Upper lobe of left lung (tissue), 6 donors: ENCODE measurements at regions not wholly inside any gene's neighbourhood (a gene's known extent, or its start where the extent isn't known, plus 50 kb on each side); places are given as distances from the start of the nearest gene placed in this dataset.

Source experiments
- ATAC-seq, 2 donors: fragments of 200-7000 bp; cut with Tn5 transposase; one replicate each; pipeline ENCODE4 v1.9.1; 2022; ENCODE audit warnings: mild to moderate bottlenecking in 2 of 2, moderate library complexity in 2 of 2; ENCODE audit not compliant: low FRiP score in 2 of 2
- DNase-seq, 2 donors: peaks; one replicate each; pipeline ENCODE4 v3.0.0-alpha.2; 2019 to 2020
- H3K27ac ChIP-seq, 4 donors: fragments of 200-600 bp; sonication (generic); one replicate each; pipeline ENCODE4 v1.5.1; 2016 to 2019
- H3K27me3 ChIP-seq, 4 donors: fragments of 200-600 bp; sonication (generic); one replicate each; pipeline ENCODE4 v1.5.1; 2017 to 2019
- H3K36me3 ChIP-seq, 4 donors: fragments of 200-600 bp; sonication (generic); one replicate each; pipeline ENCODE4 v1.5.1; 2016 to 2019
- H3K4me1 ChIP-seq, 4 donors: fragments of 200-600 bp; sonication (generic); one replicate each; pipeline ENCODE4 v1.5.1; 2018 to 2019
- H3K4me3 ChIP-seq, 4 donors: fragments of 200-600 bp; sonication (generic); one replicate each; pipeline ENCODE4 v1.5.1; 2017 to 2019; ENCODE audit warnings: mild to moderate bottlenecking in 2 of 4, moderate library complexity in 1 of 4
- H3K9me3 ChIP-seq, 4 donors: fragments of 200-600 bp; sonication (generic); one replicate each; pipeline ENCODE4 v1.5.1; 2018 to 2019
- CTCF ChIP-seq, 6 experiments: fragments of 450-650 bp in 4 of 6; fragments of 200-600 bp in 2 of 6; sonication (generic) in 2 of 6; IDR thresholded peaks; one replicate each; pipeline ENCODE4 v1.5.1; 2016 to 2019; ENCODE audit warnings: antibody characterized with exemption in 6 of 6
- EP300 ChIP-seq, 4 donors: sonication (generic); formaldehyde crosslinking; IDR thresholded peaks; one replicate each; pipeline ENCODE4 v1.5.1; 2017; ENCODE audit warnings: antibody characterized with exemption in 4 of 4, control low read depth in 2 of 4
- POLR2A ChIP-seq, 4 donors: fragments of 450-650 bp; IDR thresholded peaks; one replicate each; pipeline ENCODE4 v1.5.1; 2016 to 2017; ENCODE audit warnings: antibody characterized with exemption in 4 of 4, mild to moderate bottlenecking in 2 of 4
- POLR2AphosphoS5 ChIP-seq, 2 donors: sonication (generic); formaldehyde crosslinking; IDR thresholded peaks; one replicate each; pipeline ENCODE4 v1.5.1; 2017; ENCODE audit warnings: antibody characterized with exemption in 2 of 2
- WGBS, 2 donors: methylation state at CpG; one replicate each; pipeline ENCODE4 v1.1.5; 2017 to 2018; 5-methylcytosine and 5-hydroxymethylcytosine counted together
- donor health status: DM: no; HTN: no; CAD: no; lungs with moderate emphysema.
- donor health status: DM: no; HTN: yes; CAD: no; lungs with severe emphysema.

GRCh38 chrX:39464253-39464652 is 633.5 kb downstream of the BCOR start:
- H3K4me3 ChIP-seq = no peak overlapping the region
- WGBS, 2 donors = 68 to 88% methylated on average over 7 of the region's 7 CpGs
- TF ChIP-seq EP300 (IDR thresholded peaks at IDR 0.05) (no peak), POLR2A (IDR thresholded peaks at IDR 0.05) (no peak), CTCF (IDR thresholded peaks at IDR 0.05) (no peak), POLR2AphosphoS5 (IDR thresholded peaks at IDR 0.05) (no peak)

DNA sequence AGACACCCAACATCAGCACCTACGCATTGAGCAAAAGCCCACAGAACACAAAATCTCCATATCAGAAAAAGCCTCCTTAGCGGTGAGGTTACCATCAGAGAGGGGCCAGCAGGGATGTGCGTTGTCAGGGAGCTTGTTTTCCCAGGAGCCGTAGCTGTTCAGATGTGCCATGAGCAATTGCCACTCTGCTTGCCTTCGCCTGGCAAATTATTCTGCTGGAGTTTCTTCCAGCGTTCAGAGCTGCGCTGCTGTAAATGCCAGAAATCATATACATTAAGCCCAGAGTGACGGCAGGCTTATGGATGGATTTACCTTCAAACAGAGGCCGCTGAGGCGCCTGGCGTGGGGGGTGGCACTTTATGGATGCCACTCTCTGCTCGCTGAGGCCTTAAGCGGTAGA is 632.3 kb downstream of the BCOR start:
- Histone ChIP-seq H3K4me3 (no peak overlapping the region), H3K27ac (no peak overlapping the region), H3K4me1 (no peaks in the 10 kb centered on the region), H3K9me3 (no peaks in the 10 kb centered on the region), H3K36me3 (no peaks in the 10 kb centered on the region), H3K27me3 (no peaks in the 10 kb centered on the region)
- ATAC-seq (no peak), DNase-seq (peak in 1 of 2 donors; percentile 27)
- WGBS, 2 donors = 84% methylated on average over 13 of the region's 13 CpGs; no CpG with 5 or more reads in 1 of the 2 donors
- TF ChIP-seq EP300 (IDR thresholded peaks at IDR 0.05) = no peak
- no peak for TF ChIP-seq POLR2AphosphoS5 (IDR thresholded peaks at IDR 0.05)
- no peak for TF ChIP-seq POLR2A (IDR thresholded peaks at IDR 0.05)
- no peak for TF ChIP-seq CTCF (IDR thresholded peaks at IDR 0.05)

More at GRCh38 chrX:39464253-39464652, 633.5 kb downstream of the BCOR start:
- no peaks in the 10 kb centered on the region for H3K27me3 ChIP-seq
- ATAC-seq (no peak), DNase-seq (no peak)
- no peaks in the 10 kb centered on the region for H3K4me1 ChIP-seq
- H3K27ac ChIP-seq = no peak overlapping the region
- no peaks in the 10 kb centered on the region for H3K36me3 ChIP-seq
- H3K9me3 ChIP-seq = no peaks in the 10 kb centered on the region

- no peaks in the 10 kb centered on the region for H3K27me3 ChIP-seq
Measured at GRCh38 chrX:39465906-39466305, 631.9 kb downstream of the BCOR start.

DNA sequence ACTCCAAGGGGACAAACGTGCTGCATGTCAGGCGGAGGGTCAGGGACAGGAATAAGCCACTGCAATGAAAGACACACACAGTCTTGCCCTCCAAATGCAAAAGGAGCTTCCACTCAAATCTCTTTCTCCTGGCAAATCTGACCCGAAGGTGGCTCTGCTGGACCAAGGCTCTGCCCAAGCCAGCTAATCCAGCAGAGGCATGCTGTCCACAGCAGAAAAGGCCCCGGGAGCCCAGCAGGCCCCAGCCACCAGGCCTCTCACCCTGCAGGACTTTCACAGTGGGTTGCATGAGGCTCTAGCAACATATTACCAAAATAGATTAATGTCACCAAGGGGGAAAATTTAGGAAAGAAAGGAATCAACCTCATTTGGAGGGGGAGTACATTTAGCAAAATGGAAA is 628.6 kb downstream of the BCOR start:
- Histone ChIP-seq H3K4me3 (no peak overlapping the region), H3K36me3 (no peaks in the 10 kb centered on the region), H3K4me1 (no peaks in the 10 kb centered on the region), H3K27ac (no peak overlapping the region), H3K27me3 (no peaks in the 10 kb centered on the region), H3K9me3 (no peaks in the 10 kb centered on the region)
- DNase-seq (peak in 1 of 2 donors; percentile 22), ATAC-seq (no peak)
- WGBS, 2 donors = 73 to 100% methylated on average over 1 to 4 of the region's 4 CpGs
- TF ChIP-seq CTCF (IDR thresholded peaks at IDR 0.05) = no peak
- TF ChIP-seq POLR2A (IDR thresholded peaks at IDR 0.05) = no peak
- TF ChIP-seq EP300 (IDR thresholded peaks at IDR 0.05) = no peak

More at GRCh38 chrX:39465906-39466305, 631.9 kb downstream of the BCOR start:
- H3K27ac ChIP-seq = no peak overlapping the region
- DNase-seq (no peak), ATAC-seq (no peak)
- no peak overlapping the region for H3K4me3 ChIP-seq
- no peaks in the 10 kb centered on the region for H3K36me3 ChIP-seq
- no peak for TF ChIP-seq POLR2AphosphoS5 (IDR thresholded peaks at IDR 0.05)
- TF ChIP-seq POLR2A (IDR thresholded peaks at IDR 0.05) = no peak
- TF ChIP-seq EP300 (IDR thresholded peaks at IDR 0.05) = no peak
- TF ChIP-seq CTCF (IDR thresholded peaks at IDR 0.05) = no peak
- WGBS, 2 donors = 89% methylated on average over 4 of the region's 4 CpGs; no CpG with 5 or more reads in 1 of the 2 donors
- no peaks in the 10 kb centered on the region for H3K4me1 ChIP-seq
- H3K9me3 ChIP-seq = no peaks in the 10 kb centered on the region

DNA sequence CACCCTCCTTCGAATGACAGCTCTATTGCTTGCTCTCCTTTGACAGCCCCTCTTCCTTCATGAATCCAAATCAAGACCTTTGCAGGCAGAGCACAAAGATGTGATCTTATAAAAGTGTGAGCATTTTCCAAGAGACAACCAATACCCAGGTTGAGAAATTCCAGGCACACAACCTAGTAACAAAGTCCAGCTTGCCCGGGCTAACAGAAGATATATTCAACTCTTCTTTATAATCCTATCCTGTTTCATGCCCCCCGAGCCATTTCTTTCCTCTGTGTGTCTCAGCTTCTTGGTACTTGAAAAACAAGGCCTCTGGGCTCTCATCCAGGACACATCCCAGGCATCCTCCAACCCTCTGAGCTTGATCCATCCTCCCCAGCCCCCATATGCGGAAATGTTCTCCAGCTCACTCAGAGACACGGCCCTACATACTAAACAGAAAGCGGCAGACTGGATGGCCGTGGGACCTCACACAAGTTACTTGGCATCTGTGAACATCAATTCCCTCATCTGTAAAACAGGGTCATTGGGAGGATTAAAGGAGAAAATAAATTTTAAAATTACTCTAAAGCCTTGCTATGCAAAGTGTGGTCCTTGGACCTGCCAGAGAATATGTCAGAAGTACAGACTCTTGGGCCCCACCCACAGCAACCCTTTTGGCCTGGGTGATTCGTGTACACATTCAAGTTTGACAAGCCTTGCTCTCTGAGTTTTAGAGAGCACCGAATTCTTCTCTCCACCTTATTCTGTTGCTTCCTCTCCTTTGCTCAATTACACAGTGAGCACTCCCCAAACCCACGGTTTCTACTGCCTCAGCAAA is 627.0 kb downstream of the BCOR start:
- no peak for DNase-seq
- no peaks in the 10 kb centered on the region for H3K9me3 ChIP-seq
- H3K27ac ChIP-seq = no peak overlapping the region
- TF ChIP-seq POLR2A (IDR thresholded peaks at IDR 0.05) = no peak
- no peak for TF ChIP-seq CTCF (IDR thresholded peaks at IDR 0.05)
- no peak for TF ChIP-seq POLR2AphosphoS5 (IDR thresholded peaks at IDR 0.05)
- TF ChIP-seq EP300 (IDR thresholded peaks at IDR 0.05) = no peak
- ATAC-seq = no peak
- 52 to 67% methylated on average over 9 to 10 of the region's 10 CpGs for WGBS, 2 donors
- no peaks in the 10 kb centered on the region for H3K27me3 ChIP-seq
- no peaks in the 10 kb centered on the region for H3K36me3 ChIP-seq
- H3K4me1 ChIP-seq = no peaks in the 10 kb centered on the region
- H3K4me3 ChIP-seq = no peak overlapping the region
